ENCODE measurements at regions not wholly inside any gene's neighbourhood (a gene's known extent, or its start where the extent isn't known, plus 50 kb on each side); places are given as distances from the start of the nearest gene placed in this dataset.
"Not testable (repeated sequence)": the region's sequence is repeated elsewhere in the genome, so short reads cannot be mapped to it uniquely, and the experiment has no call there.

DNA sequence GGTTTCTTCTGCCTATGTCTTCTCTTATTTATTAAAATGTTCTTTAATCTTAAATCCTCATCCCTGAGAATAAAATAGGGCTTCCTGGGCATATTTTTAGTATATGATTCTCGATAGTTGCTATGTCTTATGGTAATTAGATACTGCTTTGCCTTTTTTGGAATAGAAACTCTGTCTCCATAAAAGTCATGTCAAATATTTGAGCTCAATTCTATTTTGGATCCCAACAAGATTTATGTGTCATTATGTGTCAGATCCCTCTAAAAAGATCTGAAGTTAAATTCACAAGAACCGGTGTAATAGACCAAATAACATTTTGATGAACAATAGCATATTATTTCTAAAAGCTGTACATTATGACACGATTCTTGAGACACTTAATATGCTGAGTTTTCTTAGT, 312.5 kb upstream of the PDE3A start:
- Mint-ChIP-seq H3K27ac (no peak overlapping the region), H3K36me3 (ENCODE audit: low read depth) (no peaks in the 10 kb centered on the region), H3K9me3 (peaks cover 45% of the 10 kb centered on the region), H3K27me3 (ENCODE audit: insufficient read depth) (no peaks in the 10 kb centered on the region), H3K4me1 (ENCODE audit: low read depth) (no peaks in the 10 kb centered on the region), H3K4me3 (no peak overlapping the region)
- no peak for DNase-seq
- TF ChIP-seq, protein P1, sequence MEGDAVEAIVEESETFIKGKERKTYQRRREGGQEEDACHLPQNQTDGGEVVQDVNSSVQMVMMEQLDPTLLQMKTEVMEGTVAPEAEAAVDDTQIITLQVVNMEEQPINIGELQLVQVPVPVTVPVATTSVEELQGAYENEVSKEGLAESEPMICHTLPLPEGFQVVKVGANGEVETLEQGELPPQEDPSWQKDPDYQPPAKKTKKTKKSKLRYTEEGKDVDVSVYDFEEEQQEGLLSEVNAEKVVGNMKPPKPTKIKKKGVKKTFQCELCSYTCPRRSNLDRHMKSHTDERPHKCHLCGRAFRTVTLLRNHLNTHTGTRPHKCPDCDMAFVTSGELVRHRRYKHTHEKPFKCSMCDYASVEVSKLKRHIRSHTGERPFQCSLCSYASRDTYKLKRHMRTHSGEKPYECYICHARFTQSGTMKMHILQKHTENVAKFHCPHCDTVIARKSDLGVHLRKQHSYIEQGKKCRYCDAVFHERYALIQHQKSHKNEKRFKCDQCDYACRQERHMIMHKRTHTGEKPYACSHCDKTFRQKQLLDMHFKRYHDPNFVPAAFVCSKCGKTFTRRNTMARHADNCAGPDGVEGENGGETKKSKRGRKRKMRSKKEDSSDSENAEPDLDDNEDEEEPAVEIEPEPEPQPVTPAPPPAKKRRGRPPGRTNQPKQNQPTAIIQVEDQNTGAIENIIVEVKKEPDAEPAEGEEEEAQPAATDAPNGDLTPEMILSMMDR (IDR thresholded peaks at IDR 0.05) = no peak

DNA sequence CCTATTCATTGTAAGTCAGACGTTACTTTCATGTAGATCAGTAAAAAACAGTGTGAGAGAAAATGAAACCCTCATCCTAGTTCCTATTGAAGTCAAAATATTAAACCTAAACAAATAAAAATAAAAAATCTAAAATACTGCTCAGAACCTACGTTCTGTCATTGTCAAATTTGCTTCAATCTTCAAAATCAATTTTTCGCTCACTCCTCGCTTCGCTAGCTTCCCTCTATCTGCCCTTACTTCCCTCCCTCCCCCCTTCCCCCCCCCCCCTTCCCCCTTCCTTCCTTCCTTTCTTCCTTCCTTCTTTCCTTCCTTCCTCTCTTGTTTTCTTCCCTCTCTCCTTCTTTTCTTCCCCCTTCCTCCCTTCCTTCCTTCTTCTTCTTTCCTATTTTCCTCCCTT, 310.9 kb upstream of the PDE3A start:
- H3K4me3 Mint-ChIP-seq = no peak overlapping the region
- no peaks in the 10 kb centered on the region for H3K4me1 Mint-ChIP-seq (ENCODE audit: low read depth)
- H3K27me3 Mint-ChIP-seq (ENCODE audit: insufficient read depth) = no peaks in the 10 kb centered on the region
- H3K9me3 Mint-ChIP-seq = peaks cover 53% of the 10 kb centered on the region
- peaks cover 4% of the 10 kb centered on the region; the same call in 1 of the 2 replicates for H3K36me3 Mint-ChIP-seq (ENCODE audit: low read depth)
- DNase-seq = no peak
- H3K27ac Mint-ChIP-seq = no peak overlapping the region
- TF ChIP-seq, protein P1 (IDR thresholded peaks at IDR 0.05) = no peak

DNA sequence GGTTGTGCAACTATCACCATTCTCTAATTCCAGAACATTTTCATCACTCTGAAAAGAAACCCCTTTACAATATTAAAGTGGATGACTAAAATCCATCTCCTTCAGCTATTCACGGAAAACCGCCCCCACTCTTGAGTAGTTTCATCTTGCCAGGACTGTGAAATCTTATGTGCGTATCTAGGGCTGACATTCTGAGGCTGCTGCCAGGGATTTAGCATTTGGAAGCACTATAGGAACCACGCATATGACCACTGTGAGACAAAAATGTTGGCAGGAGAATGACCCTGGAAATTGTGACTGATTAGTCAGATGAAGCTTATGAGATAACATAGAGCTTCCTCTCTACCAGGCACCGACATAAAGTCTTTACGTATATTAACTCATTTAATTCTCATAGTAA, 305.2 kb upstream of the PDE3A start:
- Mint-ChIP-seq H3K4me3 (no peak overlapping the region), H3K36me3 (ENCODE audit: low read depth) (peaks cover 4% of the 10 kb centered on the region; the same call in 1 of the 2 replicates), H3K4me1 (ENCODE audit: low read depth) (no peaks in the 10 kb centered on the region), H3K9me3 (peaks cover 59% of the 10 kb centered on the region), H3K27me3 (ENCODE audit: insufficient read depth) (no peaks in the 10 kb centered on the region), H3K27ac (no peak overlapping the region)
- TF ChIP-seq, protein P1 (IDR thresholded peaks at IDR 0.05) = no peak
- DNase-seq = no peak

DNA sequence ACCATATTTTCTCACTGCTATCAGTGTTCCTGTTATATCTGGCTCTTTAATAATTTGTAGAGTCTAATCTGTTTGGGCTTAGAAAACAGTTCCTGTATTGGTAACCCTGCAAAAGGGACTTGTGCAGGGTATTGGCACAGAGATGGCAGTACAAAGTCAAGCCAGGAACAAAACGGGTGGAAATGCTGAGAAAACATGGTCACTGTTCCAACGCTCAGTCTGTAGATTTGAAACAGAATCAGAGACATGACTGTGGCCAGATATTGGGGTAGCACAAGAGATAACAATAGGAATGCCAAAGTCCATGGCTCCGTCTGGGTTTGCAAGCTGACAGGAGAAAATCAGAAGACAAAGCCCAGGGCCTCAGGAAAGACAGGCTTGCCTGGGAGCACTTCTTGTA, 290.7 kb upstream of the PDE3A start:
- DNase-seq = no peak
- TF ChIP-seq, protein P1 (IDR thresholded peaks at IDR 0.05) = no peak
- H3K9me3 Mint-ChIP-seq = peaks cover 15% of the 10 kb centered on the region
- no peak overlapping the region for H3K27ac Mint-ChIP-seq
- no peaks in the 10 kb centered on the region for H3K36me3 Mint-ChIP-seq (ENCODE audit: low read depth)
- no peaks in the 10 kb centered on the region for H3K27me3 Mint-ChIP-seq (ENCODE audit: insufficient read depth)
- H3K4me3 Mint-ChIP-seq = no peak overlapping the region
- no peaks in the 10 kb centered on the region for H3K4me1 Mint-ChIP-seq (ENCODE audit: low read depth)

DNA sequence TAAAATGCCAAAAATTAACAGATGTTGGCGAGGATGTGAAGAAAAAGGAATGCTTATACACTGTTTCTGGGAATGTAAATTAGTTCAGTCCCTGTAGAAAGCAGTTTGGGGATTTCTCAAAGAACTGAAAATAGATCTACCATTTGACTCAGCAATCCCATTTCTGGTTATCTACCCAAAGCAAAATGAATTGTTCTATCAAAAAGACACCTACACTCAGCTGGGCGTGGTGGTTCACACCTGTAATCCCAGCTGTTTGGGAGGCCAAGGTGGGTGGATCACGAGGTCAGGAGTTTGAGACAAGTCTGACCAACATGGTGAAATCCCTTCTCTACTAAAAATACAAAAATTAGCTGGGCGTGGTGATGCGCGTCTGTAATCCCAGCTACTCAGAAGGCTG, 279.3 kb upstream of the PDE3A start:
- TF ChIP-seq, protein P1 (IDR thresholded peaks at IDR 0.05) = no peak
- H3K27ac Mint-ChIP-seq = no peak overlapping the region
- no peaks in the 10 kb centered on the region for H3K4me1 Mint-ChIP-seq (ENCODE audit: low read depth)
- no peak overlapping the region for H3K4me3 Mint-ChIP-seq
- H3K36me3 Mint-ChIP-seq (ENCODE audit: low read depth) = no peaks in the 10 kb centered on the region
- H3K9me3 Mint-ChIP-seq = peaks cover 28% of the 10 kb centered on the region
- no peak for DNase-seq
- no peaks in the 10 kb centered on the region for H3K27me3 Mint-ChIP-seq (ENCODE audit: insufficient read depth)

DNA sequence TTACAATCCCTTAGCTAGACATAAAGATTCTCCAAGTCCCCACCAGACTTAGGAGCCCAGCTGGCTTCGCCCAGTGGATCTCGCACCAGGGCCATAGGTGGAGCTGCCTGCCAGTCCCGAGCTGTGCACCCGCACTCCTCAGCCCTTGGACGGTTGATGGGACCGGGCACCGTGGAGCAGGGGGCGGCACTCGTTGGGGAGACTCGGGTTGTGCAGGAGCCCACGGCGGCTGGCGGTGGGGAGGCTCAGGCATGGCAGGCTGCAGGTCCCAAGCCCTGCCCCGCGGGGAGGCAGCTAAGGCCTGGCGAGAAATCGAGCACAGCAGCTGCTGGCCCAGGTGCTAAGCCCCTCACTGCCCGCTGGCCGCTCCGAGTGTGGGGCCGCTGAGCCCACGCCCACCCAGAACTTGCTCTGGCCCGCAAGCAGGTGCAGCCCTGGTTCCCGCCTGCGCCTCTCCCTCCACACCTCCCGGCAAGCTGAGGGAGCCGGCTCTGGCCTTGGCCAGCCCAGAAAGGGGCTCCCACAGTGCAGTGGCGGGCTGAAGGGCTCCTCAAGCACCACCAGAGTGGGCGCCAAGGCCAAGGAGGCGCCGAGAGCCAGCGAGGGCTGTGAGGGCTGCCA, 275.0 kb upstream of the PDE3A start:
- H3K27me3 Mint-ChIP-seq (ENCODE audit: insufficient read depth); DNase-seq; H3K4me3 Mint-ChIP-seq; H3K36me3 Mint-ChIP-seq (ENCODE audit: low read depth); H3K4me1 Mint-ChIP-seq (ENCODE audit: low read depth); H3K27ac Mint-ChIP-seq: not testable (repeated sequence)
- H3K9me3 Mint-ChIP-seq = peaks cover 37% of the 10 kb centered on the region
